ENCODE measurements at regions not wholly inside any gene's neighbourhood (a gene's known extent, or its start where the extent isn't known, plus 50 kb on each side); places are given as distances from the start of the nearest gene placed in this dataset.

- no peak for DNase-seq
- peaks cover 1% of the 10 kb centered on the region for H3K27me3 Mint-ChIP-seq (ENCODE audit: unreplicated experiment)
- TF ChIP-seq CTCF (IDR thresholded peaks at IDR 0.05; ENCODE audit: partially characterized antibody, unreplicated experiment), result no peak
- no peaks in the 10 kb centered on the region for H3K9me3 Mint-ChIP-seq (ENCODE audit: unreplicated experiment)
- no peak overlapping the region for H3K4me3 Mint-ChIP-seq (ENCODE audit: unreplicated experiment)
- no peak overlapping the region for H3K27ac Mint-ChIP-seq (ENCODE audit: unreplicated experiment)
- H3K4me1 Mint-ChIP-seq (ENCODE audit: low read depth, unreplicated experiment), result no peaks in the 10 kb centered on the region
- H3K36me3 Mint-ChIP-seq (ENCODE audit: unreplicated experiment), result no peaks in the 10 kb centered on the region
These were observed 495.8 kb upstream of the POU3F3 start for GRCh38 chr2:104358122-104358521.

- no peak for DNase-seq
- Mint-ChIP-seq H3K36me3 (ENCODE audit: unreplicated experiment) (no peaks in the 10 kb centered on the region), H3K4me3 (ENCODE audit: unreplicated experiment) (no peak overlapping the region), H3K4me1 (ENCODE audit: low read depth, unreplicated experiment) (no peaks in the 10 kb centered on the region), H3K27me3 (ENCODE audit: unreplicated experiment) (no peaks in the 10 kb centered on the region), H3K9me3 (ENCODE audit: unreplicated experiment) (no peaks in the 10 kb centered on the region), H3K27ac (ENCODE audit: unreplicated experiment) (no peak overlapping the region)
- no peak for TF ChIP-seq CTCF (IDR thresholded peaks at IDR 0.05; ENCODE audit: partially characterized antibody, unreplicated experiment)
These were observed 492.5 kb upstream of the POU3F3 start for GRCh38 chr2:104361414-104361813.

GRCh38 chr2:104368089-104368488, 485.8 kb upstream of the POU3F3 start:
- no peak overlapping the region for H3K4me3 Mint-ChIP-seq (ENCODE audit: unreplicated experiment)
- DNase-seq, result no peak
- TF ChIP-seq CTCF (IDR thresholded peaks at IDR 0.05; ENCODE audit: partially characterized antibody, unreplicated experiment), result no peak
- H3K36me3 Mint-ChIP-seq (ENCODE audit: unreplicated experiment), result no peaks in the 10 kb centered on the region
- no peaks in the 10 kb centered on the region for H3K4me1 Mint-ChIP-seq (ENCODE audit: low read depth, unreplicated experiment)
- H3K9me3 Mint-ChIP-seq (ENCODE audit: unreplicated experiment), result no peaks in the 10 kb centered on the region
- no peak overlapping the region for H3K27ac Mint-ChIP-seq (ENCODE audit: unreplicated experiment)
- no peaks in the 10 kb centered on the region for H3K27me3 Mint-ChIP-seq (ENCODE audit: unreplicated experiment)

GRCh38 chr2:104371087-104371781, 482.7 kb upstream of the POU3F3 start:
- Mint-ChIP-seq H3K9me3 (ENCODE audit: unreplicated experiment) (no peaks in the 10 kb centered on the region), H3K4me1 (ENCODE audit: low read depth, unreplicated experiment) (no peaks in the 10 kb centered on the region)
- no peak for DNase-seq

More at GRCh38 chr2:104371087-104371781, 482.7 kb upstream of the POU3F3 start:
- Mint-ChIP-seq H3K27ac (ENCODE audit: unreplicated experiment) (no peak overlapping the region), H3K27me3 (ENCODE audit: unreplicated experiment) (peaks cover 1% of the 10 kb centered on the region), H3K4me3 (ENCODE audit: unreplicated experiment) (no peak overlapping the region), H3K36me3 (ENCODE audit: unreplicated experiment) (no peaks in the 10 kb centered on the region)
- no peak for TF ChIP-seq CTCF (IDR thresholded peaks at IDR 0.05; ENCODE audit: partially characterized antibody, unreplicated experiment)

Data from glutamatergic neuron (in vitro differentiated cells).